Activated CD8-positive, alpha-beta T cell treated with anti-CD3 and anti-CD28 coated beads, Interleukin-2, amount 10 ng/mL, durations not matched to agents 7 days and 5 days (primary cell): ENCODE measurements at regions not wholly inside any gene's neighbourhood (a gene's known extent, or its start where the extent isn't known, plus 50 kb on each side); places are given as distances from the start of the nearest gene placed in this dataset.

Experiments used
- ATAC-seq: fragments of 150-1000 bp; cut with Tn5 transposase; one replicate; pipeline ENCODE4 v1.10.0; 2021; ENCODE audit warnings: moderate library complexity
- CTCF ChIA-PET: fragments of 350-600 bp; sonication (Branson Sonifier 250); formaldehyde crosslinking; loops from one replicate; lab custom pipeline; 2021; ENCODE audit warnings: antibody characterized with exemption; lab: Charles Lee
- POLR2A ChIA-PET: fragments of 350-600 bp; sonication (Branson Sonifier 250); formaldehyde crosslinking; loops from one replicate; lab custom pipeline; 2021; ENCODE audit warnings: antibody characterized with exemption; lab: Charles Lee
- DNase-seq: peaks from one replicate; pipeline ENCODE4 v3.0.0-alpha.2; 2020
- H3K27ac Mint-ChIP-seq: one replicate; pipeline ENCODE4 v1.8.0; 2021; ENCODE audit warnings: mild to moderate bottlenecking, mixed read lengths
- H3K27me3 Mint-ChIP-seq: one replicate; pipeline ENCODE4 v1.8.0; 2021; ENCODE audit warnings: low read depth, mixed read lengths
- H3K36me3 Mint-ChIP-seq: one replicate; pipeline ENCODE4 v1.8.0; 2021; ENCODE audit warnings: low read depth, mixed read lengths
- H3K4me1 Mint-ChIP-seq: one replicate; pipeline ENCODE4 v1.8.0; 2021; ENCODE audit warnings: low read depth, mixed read lengths
- H3K4me3 Mint-ChIP-seq: one replicate; pipeline ENCODE4 v1.8.0; 2021; ENCODE audit warnings: mild to moderate bottlenecking, mixed read lengths
- H3K9me3 Mint-ChIP-seq: one replicate; pipeline ENCODE4 v1.8.0; 2022; ENCODE audit warnings: mixed read lengths; ENCODE audit not compliant: insufficient read depth

GRCh38 chr2:18096836-18097405 lies 218.5 kb downstream of the KCNS3 start:
- no peaks in the 10 kb centered on the region for H3K27me3 Mint-ChIP-seq
- H3K4me3 Mint-ChIP-seq = no peak overlapping the region
- ChIA-PET POLR2A (no interaction called here), CTCF (no interaction called here)
- no peaks in the 10 kb centered on the region for H3K36me3 Mint-ChIP-seq
- no peaks in the 10 kb centered on the region for H3K9me3 Mint-ChIP-seq
- no peak for ATAC-seq
- no peaks in the 10 kb centered on the region for H3K4me1 Mint-ChIP-seq
- DNase-seq = no peak
- no peak overlapping the region for H3K27ac Mint-ChIP-seq

- no peak overlapping the region for H3K27ac Mint-ChIP-seq
- no peaks in the 10 kb centered on the region for H3K9me3 Mint-ChIP-seq
- H3K4me3 Mint-ChIP-seq = no peak overlapping the region
- H3K27me3 Mint-ChIP-seq = no peaks in the 10 kb centered on the region
- ATAC-seq (no peak), DNase-seq (no peak)
- ChIA-PET CTCF (interaction anchor here (1.3 kb wide), 1 partner anchor 23 kb away, joined by 3 read pairs; no protein-coding TSS in a partner anchor), POLR2A (no interaction called here)
- H3K4me1 Mint-ChIP-seq = no peaks in the 10 kb centered on the region
- H3K36me3 Mint-ChIP-seq = no peaks in the 10 kb centered on the region
These were observed 215.8 kb downstream of the KCNS3 start for GRCh38 chr2:18094277-18094676.

- Mint-ChIP-seq H3K36me3 (no peaks in the 10 kb centered on the region), H3K27me3 (no peaks in the 10 kb centered on the region), H3K4me1 (no peaks in the 10 kb centered on the region), H3K9me3 (no peaks in the 10 kb centered on the region), H3K4me3 (no peak overlapping the region), H3K27ac (no peak overlapping the region)
- ChIA-PET POLR2A (no interaction called here), CTCF (interaction anchor here (1.3 kb wide), 1 partner anchor 24 kb away, joined by 3 read pairs; no protein-coding TSS in a partner anchor)
- DNase-seq (no peak), ATAC-seq (no peak)
These were observed 214.7 kb downstream of the KCNS3 start for GRCh38 chr2:18093196-18093595.

DNA sequence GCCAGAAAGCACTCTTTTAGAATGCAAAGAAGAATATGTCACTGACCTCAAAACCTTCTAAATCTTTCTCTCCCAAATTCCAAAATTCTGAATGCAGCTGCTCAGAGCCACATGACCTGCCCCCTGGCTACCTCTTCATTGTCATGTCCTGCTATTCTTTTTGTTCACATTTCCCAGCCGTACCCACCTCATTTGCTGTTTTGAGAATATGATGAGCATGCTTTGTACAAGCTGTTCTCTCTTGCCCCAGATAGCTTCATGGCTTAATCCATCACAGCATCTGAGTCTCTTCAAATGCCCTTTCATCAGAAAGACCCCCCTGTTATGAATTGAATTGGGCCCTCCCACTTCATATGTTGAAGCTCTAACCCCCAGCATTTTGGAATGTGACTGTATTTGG lies 214.3 kb downstream of the KCNS3 start:
- H3K4me1 Mint-ChIP-seq = no peaks in the 10 kb centered on the region
- no peaks in the 10 kb centered on the region for H3K36me3 Mint-ChIP-seq
- no peaks in the 10 kb centered on the region for H3K9me3 Mint-ChIP-seq
- H3K27me3 Mint-ChIP-seq = no peaks in the 10 kb centered on the region
- ATAC-seq (no peak), DNase-seq (no peak)
- no peak overlapping the region for H3K27ac Mint-ChIP-seq
- H3K4me3 Mint-ChIP-seq = no peak overlapping the region
- ChIA-PET POLR2A (no interaction called here), CTCF (no interaction called here)

DNA sequence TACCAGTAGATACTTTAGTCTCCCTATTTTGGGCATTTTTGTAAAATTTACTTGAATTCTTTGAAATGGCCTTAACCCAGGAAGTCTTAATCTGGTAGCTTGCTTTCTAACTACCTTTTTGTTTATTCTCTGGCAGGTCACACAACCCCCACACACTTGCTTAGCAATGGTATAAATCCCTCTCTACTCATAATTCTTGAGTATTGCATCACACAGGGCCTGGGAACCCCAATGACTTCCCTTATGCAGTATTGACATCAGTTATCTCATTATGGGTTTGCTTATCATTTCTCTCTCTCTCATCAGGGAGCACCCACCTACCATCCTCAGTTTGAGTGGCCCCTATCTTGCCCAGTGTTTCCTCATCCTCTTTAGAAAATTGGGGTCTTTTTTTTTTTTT lies 207.1 kb downstream of the KCNS3 start:
- H3K36me3 Mint-ChIP-seq = no peaks in the 10 kb centered on the region
- no peak overlapping the region for H3K27ac Mint-ChIP-seq
- H3K27me3 Mint-ChIP-seq = no peaks in the 10 kb centered on the region
- H3K4me1 Mint-ChIP-seq = no peaks in the 10 kb centered on the region
- no peak for DNase-seq
- H3K4me3 Mint-ChIP-seq = no peak overlapping the region
- ChIA-PET POLR2A (no interaction called here), CTCF (no interaction called here)
- ATAC-seq = no peak
- no peaks in the 10 kb centered on the region for H3K9me3 Mint-ChIP-seq

DNA sequence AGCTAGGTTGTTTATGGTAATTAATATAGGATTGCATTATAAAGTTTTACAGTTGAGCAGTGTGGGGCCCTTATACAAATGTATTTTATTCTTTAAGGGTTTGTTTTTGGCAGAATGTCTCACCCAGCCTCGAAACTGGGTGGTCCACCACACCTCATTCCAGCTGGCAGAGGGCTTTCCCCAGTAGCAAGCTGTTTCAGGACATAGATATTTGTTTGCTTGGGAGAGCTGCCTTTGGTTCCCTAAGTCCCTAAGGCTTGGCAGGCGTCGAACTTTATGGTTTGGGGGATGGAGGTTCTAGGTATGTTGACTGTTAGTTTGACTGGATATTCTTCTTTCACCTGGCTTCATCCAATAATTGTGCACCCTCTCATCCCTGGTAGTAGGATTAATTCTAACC lies 205.9 kb downstream of the KCNS3 start:
- ATAC-seq = no peak
- no peak overlapping the region for H3K27ac Mint-ChIP-seq
- H3K27me3 Mint-ChIP-seq = no peaks in the 10 kb centered on the region
- H3K36me3 Mint-ChIP-seq = no peaks in the 10 kb centered on the region
- H3K4me1 Mint-ChIP-seq = no peaks in the 10 kb centered on the region
- ChIA-PET POLR2A (no interaction called here), CTCF (no interaction called here)
- H3K9me3 Mint-ChIP-seq = no peaks in the 10 kb centered on the region
- H3K4me3 Mint-ChIP-seq = no peak overlapping the region
- DNase-seq = no peak

DNA sequence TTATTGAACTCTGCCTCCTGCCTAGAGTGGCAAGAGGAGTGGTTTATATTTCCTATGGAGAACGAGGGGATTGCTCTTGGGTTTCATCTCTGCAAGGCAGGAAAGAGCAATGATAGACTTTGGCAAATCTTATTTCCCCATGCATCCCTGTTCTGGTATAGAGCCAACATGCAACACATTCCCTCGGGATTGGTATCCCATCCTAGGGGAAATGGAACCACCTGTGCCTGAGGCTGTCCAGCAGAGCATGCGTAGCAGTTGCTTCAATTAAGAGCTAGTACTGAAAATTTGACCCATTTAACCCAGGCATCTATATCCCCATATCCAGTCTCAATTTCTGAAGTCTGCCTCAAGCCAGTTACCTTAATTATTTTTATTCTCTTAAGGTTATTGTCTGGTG lies 205.3 kb downstream of the KCNS3 start:
- CTCF ChIA-PET = no interaction called here
- POLR2A ChIA-PET = no interaction called here

DNA sequence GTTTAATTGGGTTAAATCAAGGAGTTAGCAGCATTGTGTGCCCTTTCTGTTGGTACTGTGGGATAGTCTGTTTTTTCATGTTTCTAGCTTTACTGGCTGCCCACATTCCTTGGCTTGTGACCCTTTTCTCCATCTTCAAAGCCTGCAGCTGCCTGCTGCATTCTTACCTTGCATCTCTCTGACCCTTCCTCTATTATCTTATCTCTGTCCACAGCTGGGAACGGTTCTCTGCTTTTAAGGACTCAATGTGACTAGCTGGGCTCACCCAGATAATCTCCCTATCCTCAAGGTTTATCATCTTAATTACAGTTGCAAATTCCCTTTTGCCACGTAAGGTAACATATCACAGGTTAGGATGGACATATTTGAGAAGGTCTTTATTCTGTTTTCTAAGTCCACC lies 199.7 kb downstream of the KCNS3 start:
- no peak overlapping the region for H3K4me3 Mint-ChIP-seq
- H3K4me1 Mint-ChIP-seq = peaks cover 15% of the 10 kb centered on the region
- CTCF ChIA-PET = interaction anchor here (1.0 kb wide), 1 partner anchor 39 kb away, joined by 3 read pairs; no protein-coding TSS in a partner anchor
- no peak overlapping the region for H3K27ac Mint-ChIP-seq
- peaks cover 1% of the 10 kb centered on the region for H3K27me3 Mint-ChIP-seq
- POLR2A ChIA-PET = no interaction called here
- no peaks in the 10 kb centered on the region for H3K9me3 Mint-ChIP-seq
- no peaks in the 10 kb centered on the region for H3K36me3 Mint-ChIP-seq
- no peak for ATAC-seq
- DNase-seq = no peak

More for the DNA sequence above, 205.3 kb downstream of the KCNS3 start:
- Mint-ChIP-seq H3K4me3 (no peak overlapping the region), H3K27ac (no peak overlapping the region), H3K36me3 (no peaks in the 10 kb centered on the region), H3K27me3 (no peaks in the 10 kb centered on the region), H3K9me3 (no peaks in the 10 kb centered on the region), H3K4me1 (no peaks in the 10 kb centered on the region)
- DNase-seq (no peak), ATAC-seq (no peak)

- H3K4me1 Mint-ChIP-seq = peaks cover 15% of the 10 kb centered on the region
- H3K4me3 Mint-ChIP-seq = no peak overlapping the region
- ATAC-seq (peak; percentile 83), DNase-seq (peak; percentile 47)
- peaks cover 5% of the 10 kb centered on the region for H3K27me3 Mint-ChIP-seq
- no peaks in the 10 kb centered on the region for H3K9me3 Mint-ChIP-seq
- H3K27ac Mint-ChIP-seq = no peak overlapping the region
- ChIA-PET CTCF (interaction anchor here (1.0 kb wide), 1 partner anchor 40 kb away, joined by 3 read pairs; no protein-coding TSS in a partner anchor), POLR2A (no interaction called here)
- no peaks in the 10 kb centered on the region for H3K36me3 Mint-ChIP-seq
These were observed 199.2 kb downstream of the KCNS3 start for GRCh38 chr2:18077704-18078103.

DNA sequence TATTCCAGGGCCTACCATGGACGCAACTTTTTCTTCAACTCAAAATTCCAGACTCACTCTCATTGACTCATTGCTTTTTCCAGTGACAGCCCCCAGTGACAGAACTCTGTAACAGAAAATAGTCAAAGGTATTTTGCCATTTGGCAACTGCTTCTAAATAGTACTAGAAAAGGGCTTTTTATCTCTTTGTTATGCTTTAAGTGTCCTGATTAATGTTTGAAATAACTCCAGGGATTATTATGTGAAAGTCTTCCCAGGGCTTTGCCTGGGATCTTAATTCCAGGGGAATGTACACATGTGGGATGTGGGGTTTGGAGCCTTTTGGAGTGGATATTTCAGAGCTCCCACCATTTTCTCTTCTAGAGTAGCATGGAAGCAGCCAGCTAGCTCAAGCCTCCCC lies 198.8 kb downstream of the KCNS3 start:
- Mint-ChIP-seq H3K9me3 (no peaks in the 10 kb centered on the region), H3K27me3 (peaks cover 5% of the 10 kb centered on the region), H3K4me3 (no peak overlapping the region), H3K36me3 (no peaks in the 10 kb centered on the region), H3K27ac (no peak overlapping the region), H3K4me1 (peaks cover 15% of the 10 kb centered on the region)
- ATAC-seq = no peak
- ChIA-PET CTCF (no interaction called here), POLR2A (no interaction called here)
- DNase-seq = no peak

- POLR2A ChIA-PET = no interaction called here
- H3K27ac Mint-ChIP-seq = no peak overlapping the region
- no peak for DNase-seq
These were observed 196.0 kb downstream of the KCNS3 start for GRCh38 chr2:18074476-18074875.

DNA sequence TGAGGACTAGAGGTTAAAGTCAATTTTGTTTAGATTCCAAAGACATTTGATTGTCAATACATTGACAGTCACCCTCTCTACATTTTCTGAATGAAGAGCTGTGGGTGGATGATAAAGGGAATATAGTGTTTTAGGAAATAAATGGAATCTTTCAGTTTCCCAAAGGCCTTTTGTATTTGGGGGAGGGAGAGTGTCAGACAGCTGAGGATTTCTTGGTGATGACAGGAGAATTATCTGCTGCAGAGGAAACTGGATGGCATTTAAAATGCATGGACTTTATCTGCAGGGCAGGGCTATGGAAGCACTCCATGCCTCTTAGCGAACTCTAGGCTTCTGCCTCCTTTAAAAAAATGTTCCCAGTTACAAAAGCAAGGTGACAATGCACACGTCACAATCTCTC lies 195.1 kb downstream of the KCNS3 start:
- no peak for DNase-seq
- CTCF ChIA-PET = no interaction called here
- no peaks in the 10 kb centered on the region for H3K9me3 Mint-ChIP-seq
- H3K36me3 Mint-ChIP-seq = no peaks in the 10 kb centered on the region
- POLR2A ChIA-PET = no interaction called here
- H3K4me1 Mint-ChIP-seq = peaks cover 15% of the 10 kb centered on the region
- H3K27ac Mint-ChIP-seq = no peak overlapping the region
- ATAC-seq = no peak
- peaks cover 5% of the 10 kb centered on the region for H3K27me3 Mint-ChIP-seq
- no peak overlapping the region for H3K4me3 Mint-ChIP-seq

More at GRCh38 chr2:18074476-18074875, 196.0 kb downstream of the KCNS3 start:
- Mint-ChIP-seq H3K4me3 (no peak overlapping the region), H3K36me3 (no peaks in the 10 kb centered on the region), H3K9me3 (no peaks in the 10 kb centered on the region), H3K4me1 (peaks cover 15% of the 10 kb centered on the region), H3K27me3 (peaks cover 5% of the 10 kb centered on the region)
- CTCF ChIA-PET = no interaction called here
- no peak for ATAC-seq
